Fibroblast of pulmonary artery (primary cell): ENCODE measurements at regions not wholly inside any gene's neighbourhood (a gene's known extent, or its start where the extent isn't known, plus 50 kb on each side); places are given as distances from the start of the nearest gene placed in this dataset.

Experiments used
- DNase-seq: peaks from one replicate; pipeline ENCODE4 v3.0.0-alpha.2; 2010; ENCODE audit warnings: low read depth
- H3K4me3 ChIP-seq: replicated peaks from 2 replicates; pipeline ENCODE4 v1.5.1; 2011; ENCODE audit warnings: low read depth, mild to moderate bottlenecking, control low read depth, low read length, moderate library complexity
- TF ChIP-seq, protein P1 (sequence below): IDR thresholded peaks from 2 replicates; pipeline ENCODE4 v1.5.1; 2011; ENCODE audit warnings: mild to moderate bottlenecking, control low read depth, low read length, inconsistent platforms; ENCODE audit errors: missing control alignments

DNA sequence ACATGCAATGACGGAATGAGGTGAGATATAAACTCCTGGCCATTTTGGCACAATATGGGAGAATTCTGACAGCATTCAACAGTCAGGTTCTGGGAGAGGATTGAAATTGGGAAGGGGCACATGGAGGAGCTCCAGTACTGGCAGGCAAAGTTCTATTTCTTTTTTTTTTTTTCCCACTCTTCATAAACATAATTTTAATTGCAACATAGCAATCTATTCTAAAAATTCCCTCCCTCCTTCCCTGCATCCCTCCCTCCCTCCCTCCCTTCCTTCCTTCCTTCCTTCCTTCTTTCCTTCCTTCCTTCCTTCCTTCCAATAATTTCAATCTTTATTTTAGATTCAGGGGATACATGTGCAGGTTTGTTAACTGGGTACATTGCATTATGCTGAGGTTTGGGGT lies 93.2 kb downstream of the PTCSC3 start:
- TF ChIP-seq, protein P1, sequence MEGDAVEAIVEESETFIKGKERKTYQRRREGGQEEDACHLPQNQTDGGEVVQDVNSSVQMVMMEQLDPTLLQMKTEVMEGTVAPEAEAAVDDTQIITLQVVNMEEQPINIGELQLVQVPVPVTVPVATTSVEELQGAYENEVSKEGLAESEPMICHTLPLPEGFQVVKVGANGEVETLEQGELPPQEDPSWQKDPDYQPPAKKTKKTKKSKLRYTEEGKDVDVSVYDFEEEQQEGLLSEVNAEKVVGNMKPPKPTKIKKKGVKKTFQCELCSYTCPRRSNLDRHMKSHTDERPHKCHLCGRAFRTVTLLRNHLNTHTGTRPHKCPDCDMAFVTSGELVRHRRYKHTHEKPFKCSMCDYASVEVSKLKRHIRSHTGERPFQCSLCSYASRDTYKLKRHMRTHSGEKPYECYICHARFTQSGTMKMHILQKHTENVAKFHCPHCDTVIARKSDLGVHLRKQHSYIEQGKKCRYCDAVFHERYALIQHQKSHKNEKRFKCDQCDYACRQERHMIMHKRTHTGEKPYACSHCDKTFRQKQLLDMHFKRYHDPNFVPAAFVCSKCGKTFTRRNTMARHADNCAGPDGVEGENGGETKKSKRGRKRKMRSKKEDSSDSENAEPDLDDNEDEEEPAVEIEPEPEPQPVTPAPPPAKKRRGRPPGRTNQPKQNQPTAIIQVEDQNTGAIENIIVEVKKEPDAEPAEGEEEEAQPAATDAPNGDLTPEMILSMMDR = no peak
- DNase-seq = no peak
- no peak overlapping the region for H3K4me3 ChIP-seq

DNA sequence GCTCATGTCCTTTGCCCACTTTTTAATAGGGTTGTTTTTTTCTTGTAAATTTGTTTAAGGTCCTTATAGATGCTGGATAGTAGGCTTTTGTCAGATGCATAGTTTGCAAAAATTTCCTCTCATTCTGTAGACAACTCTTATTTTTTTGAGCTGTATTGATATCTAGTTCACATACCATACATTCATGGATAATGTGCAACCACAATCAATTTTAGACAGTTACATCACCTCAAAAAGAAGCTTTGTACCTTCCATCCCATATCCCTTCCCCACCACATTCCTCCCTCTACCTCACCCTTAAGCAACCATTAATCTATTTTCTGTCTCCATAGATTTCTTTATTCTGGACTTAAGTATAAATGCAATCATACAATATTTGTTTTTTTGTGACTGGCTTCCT lies 98.4 kb downstream of the PTCSC3 start:
- no peak overlapping the region for H3K4me3 ChIP-seq
- DNase-seq = no peak
- TF ChIP-seq, protein P1 = no peak

DNA sequence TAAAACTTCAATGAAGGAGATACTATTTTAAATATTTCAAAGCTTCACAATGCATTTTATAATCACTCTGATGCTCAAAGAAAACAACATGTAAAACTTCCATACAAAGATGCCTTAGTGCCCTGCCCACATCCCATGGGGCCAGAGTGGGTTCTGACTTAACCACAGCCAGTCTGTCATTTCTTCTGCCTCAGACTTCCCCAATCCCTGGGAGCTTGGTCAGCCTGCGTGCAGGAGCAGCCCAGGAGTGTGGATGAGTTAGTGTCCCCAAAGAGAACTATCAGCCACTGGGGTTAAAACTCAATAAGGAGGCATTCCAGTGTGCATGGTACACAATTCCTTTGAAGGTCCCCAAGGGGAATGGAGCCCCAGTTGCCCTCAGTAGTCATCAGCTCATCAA lies 100.3 kb downstream of the PTCSC3 start:
- TF ChIP-seq, protein P1 = no peak
- no peak overlapping the region for H3K4me3 ChIP-seq
- DNase-seq = no peak

DNA sequence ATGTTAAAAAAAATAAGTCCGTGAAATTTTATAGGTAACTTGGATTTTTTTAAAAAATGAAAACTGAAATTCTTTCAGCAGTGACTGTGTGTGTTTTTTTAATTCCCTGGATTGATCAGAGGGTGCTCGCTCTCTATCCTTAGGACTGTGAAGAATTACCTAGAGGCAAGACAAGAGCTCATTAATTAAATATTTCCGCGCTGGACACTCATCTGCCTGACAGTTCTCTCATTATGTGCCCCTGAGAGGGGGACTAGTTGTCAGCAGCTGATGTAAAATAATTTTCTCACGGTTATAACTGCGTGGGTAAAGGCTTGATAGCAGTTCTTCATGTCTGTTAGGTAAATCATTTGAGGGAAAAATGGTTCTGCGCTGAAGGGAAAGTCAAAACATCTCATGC lies 101.3 kb downstream of the PTCSC3 start:
- H3K4me3 ChIP-seq = no peak overlapping the region
- no peak for DNase-seq
- TF ChIP-seq, protein P1 = no peak

DNA sequence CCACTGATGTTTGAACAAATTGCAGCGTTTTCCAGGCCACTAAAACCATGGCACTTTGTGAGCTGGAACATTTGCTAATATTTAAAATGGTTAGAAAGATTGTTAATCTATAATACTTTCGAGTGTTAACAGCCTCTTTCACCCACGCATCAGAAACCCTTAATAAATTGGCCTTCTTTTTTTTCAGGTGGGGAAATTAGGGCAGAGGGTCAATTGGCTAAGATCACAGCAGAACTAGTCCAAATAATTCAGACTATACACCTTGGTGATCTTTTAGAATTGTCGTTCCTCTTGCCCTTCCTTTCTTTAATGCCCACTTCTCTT lies 105.8 kb downstream of the PTCSC3 start:
- TF ChIP-seq, protein P1 = no peak
- H3K4me3 ChIP-seq = no peak overlapping the region
- no peak for DNase-seq

DNA sequence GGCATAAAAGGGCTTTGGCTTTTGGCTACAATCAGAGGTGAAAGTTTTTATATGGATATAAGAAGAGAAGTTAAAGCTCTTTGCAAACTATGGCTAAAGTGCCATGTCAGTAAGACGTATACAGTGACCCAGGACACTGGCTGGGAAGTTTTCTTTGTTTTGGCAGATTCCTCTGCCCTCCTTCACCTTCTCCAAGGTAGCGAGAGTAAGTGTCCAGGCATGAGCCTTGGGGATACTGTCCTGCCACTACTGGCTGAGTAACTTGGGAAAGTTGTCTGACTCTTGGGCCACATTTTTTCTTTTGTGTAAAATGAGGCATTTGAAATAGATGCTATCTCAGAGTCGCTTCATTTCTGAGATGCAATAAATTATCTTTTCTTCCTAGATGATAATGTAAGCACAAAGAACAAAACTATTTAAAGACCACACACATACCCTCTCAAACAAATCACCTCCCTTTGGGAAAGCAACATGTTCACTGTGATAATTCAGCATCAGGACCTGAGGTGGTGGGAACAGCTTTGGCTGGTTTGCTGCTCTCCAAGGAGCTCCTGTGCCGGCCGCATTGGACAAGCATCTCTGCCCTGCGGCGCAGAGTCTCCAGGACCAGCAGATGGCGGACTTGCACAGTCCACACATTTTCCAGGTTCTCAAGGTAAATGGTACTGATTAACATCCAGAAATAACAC lies 106.3 kb downstream of the PTCSC3 start:
- peak; percentile 65 for DNase-seq
- H3K4me3 ChIP-seq = no peak overlapping the region
- TF ChIP-seq, protein P1 = peak; percentile 88

DNA sequence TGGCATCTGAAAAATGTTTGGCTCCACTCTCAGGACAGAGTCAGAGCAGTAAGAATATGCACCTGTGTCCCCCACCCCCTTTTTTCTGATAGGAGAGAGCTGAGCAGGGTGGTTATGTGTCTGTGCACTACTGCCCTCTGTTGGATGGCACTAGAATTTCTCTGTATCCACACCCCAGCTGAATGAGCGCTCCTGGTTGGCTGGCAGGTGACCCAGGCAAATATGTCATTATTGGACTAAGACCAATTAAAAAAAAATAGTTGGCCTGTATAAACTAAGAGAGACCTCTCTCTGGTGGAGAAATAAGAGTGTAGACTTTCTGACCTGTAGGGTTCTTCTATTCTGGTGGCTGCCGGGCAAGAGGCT lies 107.0 kb downstream of the PTCSC3 start:
- DNase-seq = peak; percentile 43
- TF ChIP-seq, protein P1 = peak; percentile 61

More for the DNA sequence above, 107.0 kb downstream of the PTCSC3 start:
- H3K4me3 ChIP-seq = no peak overlapping the region
